ENCODE measurements at regions not wholly inside any gene's neighbourhood (a gene's known extent, or its start where the extent isn't known, plus 50 kb on each side); places are given as distances from the start of the nearest gene placed in this dataset.

DNA sequence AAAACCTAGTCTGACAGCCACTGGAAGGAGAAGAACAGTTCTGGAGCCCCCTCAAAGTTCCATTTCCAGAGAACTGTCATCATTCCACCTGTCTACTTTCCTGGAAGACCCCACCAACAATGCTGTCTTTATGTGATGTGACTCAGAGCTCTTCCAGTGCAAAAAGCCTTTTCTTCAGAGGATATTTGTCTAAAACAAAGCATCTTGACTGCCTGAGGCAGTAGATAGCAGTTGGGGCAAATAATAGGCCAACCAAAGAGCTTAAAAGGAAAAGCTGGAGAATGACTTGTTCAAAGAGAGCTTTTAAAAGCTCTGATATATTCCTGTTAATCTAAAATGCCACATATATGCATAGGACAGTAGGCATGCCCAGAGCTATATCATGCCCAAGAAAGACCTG, 62.6 kb downstream of the MIS18A start:
- DNase-seq = no peak

DNA sequence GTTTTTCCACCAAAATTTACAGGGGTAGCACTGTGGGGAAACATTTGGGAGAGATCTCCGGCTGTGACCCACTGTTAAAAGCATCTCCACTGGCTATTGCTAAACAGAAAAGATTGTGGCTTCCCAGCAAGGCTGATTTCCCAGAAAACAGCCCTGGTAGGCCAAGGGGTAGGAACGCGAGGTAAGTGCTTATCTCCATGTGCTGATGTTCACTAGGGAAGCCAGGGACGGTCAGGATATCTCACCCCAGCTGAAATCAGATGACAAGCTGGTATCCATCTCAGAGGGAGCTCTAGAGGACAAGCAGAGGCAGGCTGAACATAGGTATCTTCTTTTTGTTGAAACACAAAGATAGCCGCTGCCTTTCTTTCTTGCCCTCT, 63.6 kb downstream of the MIS18A start:
- no peak for DNase-seq

DNA sequence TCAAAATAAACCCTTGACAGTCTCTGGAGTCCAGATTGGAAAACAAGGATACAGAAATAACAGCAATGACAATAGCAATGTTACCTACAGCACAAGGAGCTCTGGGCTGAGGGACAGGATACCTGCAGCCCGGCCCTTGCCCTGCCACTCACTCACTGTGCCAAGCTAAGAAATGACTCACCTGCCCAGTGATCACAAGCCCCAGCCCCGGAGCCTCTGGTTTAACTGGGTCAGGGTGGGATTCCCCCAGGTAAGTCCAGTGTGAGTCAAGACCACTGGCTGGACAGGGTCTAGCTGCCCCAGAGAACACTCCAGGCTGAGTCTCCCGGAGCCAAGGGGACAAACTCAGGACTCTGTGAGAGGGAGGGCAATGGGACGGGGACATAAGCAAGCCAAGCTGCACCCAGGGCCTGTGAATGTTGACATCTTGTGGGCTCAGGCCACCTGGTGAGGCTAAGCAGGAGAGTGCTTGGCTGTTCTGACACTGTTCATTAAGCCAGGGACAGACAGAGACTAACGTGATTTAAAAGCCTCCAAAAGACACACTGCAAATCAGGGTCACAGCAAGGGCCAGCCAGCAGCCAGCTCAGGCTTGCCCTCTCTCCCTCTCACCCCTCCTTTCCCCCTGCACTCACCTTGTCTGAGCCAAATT, 64.1 kb downstream of the MIS18A start:
- DNase-seq = no peak

DNA sequence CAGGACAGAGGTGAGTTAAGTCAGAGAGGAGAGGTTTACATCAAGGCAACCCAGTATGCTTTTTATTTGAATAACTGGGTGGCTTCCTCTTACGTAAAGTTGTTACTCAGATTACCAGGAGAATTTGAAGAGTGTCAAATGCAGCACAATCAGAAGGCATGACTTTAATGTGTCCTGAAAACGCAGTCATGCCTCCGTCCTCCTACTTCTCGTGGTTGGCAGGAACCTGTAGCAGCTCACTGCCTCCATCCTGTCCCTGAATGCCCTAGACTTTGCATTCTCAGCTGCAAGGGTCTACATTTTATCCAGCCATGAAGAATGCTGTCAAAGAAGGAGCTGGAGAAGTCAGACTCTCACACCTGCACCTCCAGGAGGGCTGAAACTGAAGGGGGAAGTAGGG, 66.7 kb downstream of the MIS18A start:
- no peak for DNase-seq

DNA sequence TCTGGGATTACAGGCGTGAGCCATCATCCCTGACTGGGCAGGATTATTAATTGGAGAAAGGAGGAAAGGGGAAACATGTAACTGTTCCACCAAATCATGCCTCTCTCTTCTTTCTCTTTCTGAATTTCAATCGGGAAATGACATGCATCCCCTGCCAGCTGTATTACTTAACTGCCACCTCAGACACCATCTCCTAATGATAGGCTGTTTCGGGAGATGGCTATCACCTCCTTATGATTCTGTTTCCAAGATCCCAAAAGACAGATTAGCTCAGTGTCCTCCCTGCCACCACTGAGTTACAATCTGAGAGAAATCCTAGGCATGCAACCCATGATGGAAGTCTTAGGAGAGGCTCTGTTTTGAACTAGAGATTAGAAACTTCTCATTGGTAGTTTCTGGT, 67.5 kb downstream of the MIS18A start:
- DNase-seq = no peak

DNA sequence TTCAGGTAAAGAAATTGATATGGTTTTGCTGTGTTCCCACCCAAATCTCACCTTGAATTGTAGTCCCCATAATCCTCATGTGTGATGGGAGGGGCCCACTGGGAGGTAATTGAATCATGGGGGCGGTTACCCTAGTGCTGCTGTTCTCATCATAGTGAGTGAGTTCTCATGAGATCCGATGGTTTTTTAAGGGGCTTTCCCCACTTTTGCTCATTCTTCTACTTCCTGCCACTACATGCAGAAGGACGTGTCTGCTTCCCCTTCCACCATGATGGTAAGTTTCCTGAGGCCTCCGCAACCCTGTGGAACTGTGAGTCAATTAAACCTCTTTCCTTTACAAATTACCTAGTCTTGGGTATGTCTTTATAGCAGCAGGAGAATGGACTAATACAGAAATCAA, 69.3 kb downstream of the MIS18A start:
- no peak for DNase-seq

DNA sequence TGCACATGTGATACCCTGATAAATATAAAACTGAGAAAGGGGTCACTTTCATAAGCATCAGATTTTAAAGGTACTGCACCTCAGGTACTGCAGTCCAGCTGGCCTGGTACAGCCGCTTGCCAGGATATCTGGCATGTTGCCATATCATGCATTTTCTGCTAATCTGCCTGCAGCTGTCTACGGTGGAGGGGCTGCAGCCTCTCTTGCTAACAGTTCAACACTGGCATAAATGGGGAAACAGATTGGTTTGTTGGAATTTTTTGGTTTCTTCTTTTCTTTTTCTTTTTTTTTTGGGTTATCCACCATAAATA, 71.5 kb downstream of the MIS18A start:
- no peak for DNase-seq

DNA sequence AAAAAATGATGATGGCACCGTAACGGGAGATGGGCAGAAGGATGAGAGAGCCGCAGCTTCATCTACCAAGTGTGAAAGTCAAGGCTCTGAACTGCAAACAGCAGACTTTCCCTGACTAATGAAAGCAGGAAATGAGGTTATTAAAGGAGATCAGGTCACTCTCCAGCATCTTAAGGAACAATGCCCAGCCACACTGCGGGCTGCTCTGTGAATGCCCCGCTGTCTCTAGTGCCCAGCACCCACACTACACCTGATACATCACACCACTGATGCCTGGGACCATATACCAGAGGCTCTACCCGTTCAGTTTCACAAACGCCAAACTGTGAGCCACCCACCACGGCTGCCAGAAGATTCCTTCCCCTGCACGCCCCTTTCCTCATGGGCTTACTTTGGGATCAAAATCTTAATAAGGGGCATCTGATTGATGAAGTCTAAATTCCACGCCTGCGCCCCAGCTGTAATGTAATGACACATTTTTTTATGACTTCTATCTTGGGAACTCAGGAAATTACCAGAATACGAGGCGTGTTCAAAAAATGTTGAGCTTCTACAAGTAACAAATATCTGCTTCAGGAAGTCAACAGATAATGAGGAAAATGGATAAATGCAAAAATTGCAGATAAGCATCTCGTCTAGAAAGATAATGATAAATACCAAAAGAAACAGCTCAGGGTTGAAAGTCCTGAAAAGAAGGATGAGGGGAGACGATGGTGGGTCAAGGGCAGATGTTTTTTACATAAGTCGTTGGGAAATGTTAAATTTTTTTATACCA, 72.0 kb downstream of the MIS18A start:
- no peak for DNase-seq

DNA sequence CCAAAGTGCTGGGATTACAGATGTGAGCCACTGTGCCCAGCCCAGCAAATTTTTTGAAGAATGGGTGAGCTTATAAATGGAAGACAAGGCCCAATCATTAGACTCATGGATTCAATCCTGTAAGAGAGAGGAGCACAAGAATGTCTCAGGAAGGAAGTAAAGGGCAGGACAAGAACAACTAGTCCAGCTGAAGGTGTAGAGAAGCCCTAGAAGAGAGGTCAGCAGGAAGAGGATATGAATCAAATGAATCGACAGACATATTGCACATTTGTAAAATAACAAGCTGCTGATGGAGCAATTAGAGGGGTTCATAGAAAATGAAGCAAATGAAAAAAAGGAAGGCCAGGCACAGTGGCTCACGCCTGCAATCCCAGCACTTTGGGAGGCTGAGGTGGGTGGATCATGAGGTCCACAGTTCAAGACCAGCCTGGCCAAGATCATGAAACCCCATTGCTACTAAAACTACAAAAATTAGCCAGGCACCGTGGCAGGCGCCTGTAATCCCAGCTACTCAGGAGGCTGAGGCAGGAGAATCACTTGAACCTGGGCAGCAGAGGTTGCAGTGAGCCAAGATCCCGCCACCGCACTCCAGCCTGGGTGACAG, 74.9 kb downstream of the MIS18A start:
- DNase-seq = no peak

DNA sequence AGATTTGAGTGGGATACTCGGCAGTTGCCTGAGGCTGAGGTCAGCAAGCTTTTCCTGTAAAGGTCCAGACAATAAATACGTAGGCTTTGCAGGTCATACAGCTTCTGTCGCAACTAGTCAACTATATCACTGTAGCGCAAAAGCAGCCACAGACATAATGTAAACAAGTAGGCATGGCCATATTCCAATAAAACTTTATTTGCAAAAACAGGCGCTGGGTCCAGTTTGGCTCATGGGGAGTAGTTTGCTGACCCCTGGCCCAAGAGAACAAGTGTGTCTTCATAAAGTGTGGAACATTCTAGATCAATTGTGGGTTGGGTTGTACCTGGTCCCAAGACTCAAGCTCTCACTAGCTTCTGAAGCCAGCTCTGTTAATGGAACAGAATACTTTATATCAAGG, 78.8 kb downstream of the MIS18A start:
- no peak for DNase-seq

DNA sequence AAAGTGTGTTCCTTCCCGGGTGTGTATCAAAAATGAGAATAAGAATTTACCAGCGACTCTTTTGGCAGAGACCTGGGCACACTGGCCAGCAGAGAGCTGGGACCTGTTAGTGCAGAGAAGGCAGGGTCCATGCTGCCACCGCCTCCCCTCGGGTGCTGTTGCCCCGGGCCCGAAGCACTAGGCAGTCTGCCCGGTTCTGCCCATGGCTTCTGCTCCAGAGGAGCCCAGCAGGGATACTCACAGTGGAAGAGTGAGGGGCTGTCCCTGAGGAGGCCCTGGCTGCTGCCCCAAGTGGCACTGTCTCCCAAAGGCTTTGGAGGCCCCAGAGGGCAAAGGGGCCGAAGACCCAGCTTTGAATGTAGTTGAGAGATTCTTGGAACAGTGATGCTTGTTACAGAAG, 80.5 kb downstream of the MIS18A start:
- DNase-seq = no peak

DNA sequence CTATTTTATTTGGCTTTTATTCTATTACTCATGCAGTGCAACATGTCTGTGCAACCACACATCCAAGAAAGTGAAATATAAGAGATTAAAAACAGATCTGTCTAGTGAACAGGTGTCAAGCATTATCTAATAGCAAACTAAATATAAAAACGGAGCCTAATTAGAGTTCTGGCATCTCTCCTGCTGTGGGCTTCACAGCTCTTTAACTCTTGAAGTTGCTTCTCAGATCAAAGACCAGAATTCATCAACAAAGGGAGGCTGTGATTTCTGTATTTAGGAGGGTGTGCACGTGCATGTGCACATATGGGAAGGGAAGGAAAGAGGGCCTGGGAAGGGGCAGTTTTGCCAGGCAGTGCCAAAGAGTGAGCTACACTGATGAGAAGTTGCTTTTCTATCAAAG, 81.0 kb downstream of the MIS18A start:
- DNase-seq = no peak

DNA sequence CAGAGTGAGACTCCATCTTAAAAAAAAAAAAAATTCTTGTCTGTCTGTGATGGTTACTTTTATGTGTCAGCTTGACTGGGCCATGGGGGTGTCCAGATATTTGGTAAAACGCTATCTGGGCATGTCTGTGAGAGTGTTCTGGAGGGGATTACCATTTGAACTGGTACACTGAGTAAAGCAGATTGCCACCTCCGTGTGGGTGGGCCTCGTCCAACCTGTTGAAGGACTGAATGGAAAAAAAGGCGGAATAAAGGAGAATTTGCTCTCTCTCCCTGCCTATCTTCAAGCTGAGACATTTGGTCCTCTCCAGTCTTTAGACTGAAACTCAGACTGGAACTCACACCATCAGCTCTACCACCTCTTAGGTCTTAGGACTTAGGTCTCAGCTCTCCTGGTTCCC, 82.8 kb downstream of the MIS18A start:
- DNase-seq = no peak

DNA sequence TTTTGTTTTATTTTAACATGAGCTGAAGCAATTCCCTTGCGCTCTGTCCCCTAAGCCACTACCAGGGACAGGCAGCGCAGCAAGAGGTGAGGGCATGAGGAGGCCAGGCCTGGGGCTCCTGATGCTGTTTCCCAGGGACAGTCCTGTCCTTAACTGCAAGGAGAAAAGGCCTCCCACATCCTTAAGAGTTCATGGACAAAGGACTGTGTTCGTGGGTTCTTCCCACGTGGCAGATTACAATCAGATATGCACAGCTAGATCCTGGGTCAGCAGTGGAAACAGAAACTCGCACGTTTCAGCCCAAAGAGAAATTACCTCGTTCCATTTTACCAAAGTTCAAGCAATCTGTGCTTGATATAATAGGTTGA, 85.8 kb downstream of the MIS18A start:
- no peak for DNase-seq

DNA sequence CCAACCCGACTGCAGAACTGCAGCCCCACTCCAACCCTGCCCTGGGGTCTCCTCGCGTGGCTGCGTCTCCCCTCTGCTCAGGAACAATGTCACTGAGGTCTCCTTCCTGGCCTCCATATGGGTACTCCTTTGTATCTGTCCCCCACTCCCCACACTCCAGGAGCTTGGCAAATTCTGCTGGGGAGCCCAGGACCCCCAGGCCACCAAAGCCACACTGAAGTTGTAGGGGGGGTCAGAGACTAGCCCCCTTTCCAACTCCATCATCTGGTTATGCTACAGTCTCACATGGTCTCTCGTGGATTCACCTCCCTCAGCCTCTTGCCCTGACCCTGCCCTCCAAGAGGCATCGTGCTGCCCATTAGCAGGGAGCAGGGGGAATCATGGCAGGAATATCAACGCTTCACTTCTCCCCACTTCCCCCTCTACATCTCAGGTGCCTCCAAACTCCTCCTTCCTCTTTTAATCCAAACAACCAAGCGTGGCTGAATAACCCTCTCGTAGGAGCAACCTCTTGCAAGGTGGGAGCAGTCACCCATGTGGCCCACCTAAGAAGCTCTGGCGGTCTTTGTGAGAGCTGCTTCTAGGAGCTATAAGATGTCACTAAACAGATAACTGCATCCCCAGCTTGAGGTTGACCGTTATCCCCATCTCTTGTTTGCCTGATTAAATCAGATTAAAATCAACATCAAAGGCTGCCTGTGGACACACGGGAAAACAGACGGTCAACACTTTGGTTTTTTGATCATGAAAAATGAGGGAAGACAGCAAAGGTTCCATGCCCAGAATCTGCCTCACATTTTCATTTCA, 86.4 kb downstream of the MIS18A start:
- DNase-seq = no peak

DNA sequence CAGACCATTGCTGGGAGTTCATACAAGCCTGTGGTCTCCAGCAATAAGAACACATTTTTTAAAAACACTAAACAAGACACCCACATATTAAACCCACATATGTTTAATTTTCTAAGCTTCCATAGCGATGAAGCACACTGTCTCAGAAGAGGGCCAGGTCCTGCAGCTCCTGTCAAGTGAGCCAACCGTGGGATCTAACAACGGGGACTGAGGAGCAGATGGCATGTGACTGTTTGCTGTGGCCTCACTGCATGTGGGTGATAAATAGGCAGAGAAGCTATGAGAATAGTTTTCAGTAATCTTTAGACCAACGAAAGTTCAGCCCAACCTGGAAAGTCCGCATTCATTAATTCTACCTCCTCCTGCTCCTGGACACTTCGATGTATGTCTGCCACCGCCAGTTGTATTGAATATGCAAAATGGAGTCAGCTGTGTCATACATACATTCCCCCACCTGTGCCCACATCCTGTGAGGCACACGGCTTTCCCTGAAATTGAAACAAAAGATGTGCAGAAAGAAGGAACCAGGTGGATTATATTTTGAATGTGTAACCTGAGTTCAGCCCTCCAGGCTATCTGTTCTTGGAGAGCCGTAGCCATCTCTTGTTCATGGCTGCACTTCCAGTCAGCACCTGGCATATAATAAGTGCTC, 88.2 kb downstream of the MIS18A start:
- no peak for DNase-seq

DNA sequence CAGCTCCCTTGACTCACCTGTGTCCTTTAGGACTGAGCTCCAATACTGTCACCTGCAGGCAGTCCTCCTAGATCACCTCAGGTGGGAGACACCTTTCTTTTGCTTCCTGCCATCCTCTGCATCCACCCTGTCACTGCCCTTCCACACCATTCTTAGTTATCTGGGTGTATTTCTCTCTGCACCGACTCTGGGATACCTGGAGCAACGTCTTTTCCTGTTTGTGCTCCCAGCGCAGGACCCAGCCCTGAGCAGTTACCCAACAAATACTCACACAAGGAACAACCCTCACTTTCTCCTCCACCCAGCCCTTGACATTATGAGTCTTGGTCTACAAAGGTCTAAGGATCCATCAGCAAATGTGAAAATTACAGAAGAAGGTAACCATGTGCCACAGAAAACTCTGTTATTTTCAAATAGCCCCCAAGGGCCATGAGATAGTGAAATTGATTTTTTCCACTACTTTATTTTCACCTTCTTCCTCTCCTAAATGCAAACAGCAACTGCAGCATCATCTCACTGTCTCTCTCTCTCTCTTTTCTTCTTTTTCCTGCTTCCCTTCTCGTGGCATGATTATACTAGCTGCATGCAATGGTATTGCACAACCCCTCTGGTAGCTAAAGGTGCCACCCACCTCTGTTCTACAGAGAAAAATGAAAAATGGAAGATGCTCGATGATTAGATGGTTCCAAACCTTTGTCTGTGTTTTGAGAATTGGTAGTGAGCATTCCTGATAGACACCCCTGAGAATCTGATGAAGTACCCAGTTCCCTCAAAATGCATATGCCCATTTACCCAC, 89.0 kb downstream of the MIS18A start:
- no peak for DNase-seq

DNA sequence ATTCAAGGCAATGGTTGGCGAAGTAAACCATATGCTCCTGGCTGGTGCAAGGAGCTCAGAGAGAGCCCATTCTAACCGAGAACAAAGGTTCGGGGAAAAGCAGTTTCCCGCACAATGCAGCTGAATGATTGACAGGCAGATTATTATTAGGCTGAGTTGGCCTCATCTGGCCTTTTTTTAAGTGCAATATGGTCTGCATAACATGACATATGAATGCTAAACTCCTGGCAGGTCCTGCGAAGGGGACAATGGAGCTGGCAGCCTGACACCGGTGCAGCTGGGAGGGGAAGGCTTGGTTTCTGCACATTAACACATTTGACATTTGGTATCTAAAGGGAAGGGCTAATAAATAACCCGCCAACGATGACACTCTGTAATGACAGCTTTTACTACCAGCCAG, 92.0 kb downstream of the MIS18A start:
- no peak for DNase-seq

DNA sequence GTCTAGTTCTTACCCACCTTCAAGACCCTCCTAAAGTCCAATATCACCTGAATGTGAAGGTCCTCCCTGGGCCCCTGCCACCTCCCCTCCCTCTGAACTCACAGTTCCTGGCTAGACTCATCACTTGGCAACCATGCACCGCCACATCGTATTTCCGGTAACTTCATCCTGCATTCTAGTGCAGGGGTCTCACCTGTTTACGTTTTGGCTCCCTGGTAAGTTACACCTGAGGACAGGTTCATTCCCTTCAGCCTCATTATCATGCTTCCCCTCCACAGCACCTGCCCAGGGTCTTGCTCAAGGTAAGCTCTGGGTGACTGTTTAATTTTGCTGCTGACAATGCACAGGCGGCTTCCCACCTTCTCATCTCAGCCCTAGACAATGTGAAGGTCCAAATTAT, 93.1 kb downstream of the MIS18A start:
- DNase-seq = no peak

DNA sequence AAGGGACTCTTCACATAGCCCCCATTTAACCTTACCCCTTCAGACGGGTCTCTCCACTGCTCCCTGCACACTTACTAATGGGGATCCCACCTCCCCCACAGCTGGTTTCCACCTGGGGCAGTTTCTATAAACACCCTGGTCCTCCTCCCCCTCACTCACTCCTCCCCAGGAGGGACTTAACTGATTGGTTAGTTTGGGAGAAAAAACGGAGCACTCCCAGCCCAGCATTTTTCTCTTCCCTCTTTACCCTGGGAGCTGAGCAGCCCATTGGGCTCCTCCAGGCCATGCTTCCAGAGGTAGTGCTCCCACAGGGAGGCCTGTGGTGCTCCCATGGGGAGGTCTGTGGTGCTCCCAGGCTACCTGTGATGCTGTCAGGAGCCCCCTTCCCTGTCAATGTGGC, 93.7 kb downstream of the MIS18A start:
- no peak for DNase-seq

DNA sequence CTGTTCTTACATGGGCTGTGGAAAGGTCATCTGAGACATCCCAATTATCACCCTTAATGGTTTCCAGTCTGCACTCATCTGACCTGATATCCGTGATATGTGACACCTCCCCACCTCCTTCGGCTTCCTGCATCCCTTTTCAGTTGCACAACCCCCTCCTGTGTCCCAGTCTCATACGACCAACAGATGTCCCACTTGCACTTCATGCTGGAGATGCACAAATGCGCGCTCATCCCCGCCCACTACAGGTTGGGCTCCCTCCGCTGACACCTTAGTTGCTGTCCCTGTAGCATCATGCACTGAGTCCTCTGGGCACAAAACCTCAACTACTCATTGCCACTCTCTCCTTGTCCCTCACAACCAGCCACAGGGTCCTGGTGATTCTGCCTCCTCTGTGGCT, 94.4 kb downstream of the MIS18A start:
- peak; percentile 50 for DNase-seq

DNA sequence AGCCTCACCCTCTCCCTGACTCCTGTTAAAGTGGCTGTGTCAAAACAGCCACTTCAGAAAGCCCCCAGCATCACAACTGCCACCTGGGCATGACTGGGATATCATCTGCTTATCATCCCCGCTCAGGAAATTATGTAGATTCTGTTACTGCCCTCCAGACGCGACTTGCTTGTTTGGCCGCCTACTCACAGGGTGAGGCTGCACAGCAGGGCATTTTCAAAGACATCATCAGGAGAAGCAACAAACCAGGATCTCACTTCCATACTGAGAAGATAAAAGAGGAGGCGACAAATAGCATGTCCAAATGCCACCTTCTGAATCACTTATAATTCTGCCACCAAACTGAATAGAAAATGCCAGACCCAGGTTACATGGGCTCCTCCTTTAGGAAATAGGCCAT, 94.8 kb downstream of the MIS18A start:
- DNase-seq = no peak

DNA sequence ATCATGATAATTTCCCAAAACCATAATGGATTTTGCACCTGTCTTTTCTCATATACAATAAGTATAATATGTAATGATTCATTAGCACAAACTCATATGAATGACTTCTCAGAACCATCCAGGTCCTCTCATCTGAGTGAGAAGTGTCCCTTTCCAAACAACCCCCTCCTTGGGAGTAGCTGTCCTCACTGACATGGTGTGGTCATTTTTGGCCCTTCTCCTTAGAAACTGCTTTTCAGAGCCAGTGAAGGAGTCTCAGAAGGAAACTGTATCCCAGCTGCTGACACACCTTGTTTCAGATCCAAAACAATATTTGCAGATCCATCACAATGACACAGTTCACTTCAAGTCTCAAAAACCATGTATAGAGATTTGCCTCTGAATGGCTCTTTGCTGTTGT, 95.5 kb downstream of the MIS18A start:
- no peak for DNase-seq

Measured in NCI-H510A (cell line).